GM19328 (cell line): ENCODE measurements at regions not wholly inside any gene's neighbourhood (a gene's known extent, or its start where the extent isn't known, plus 50 kb on each side); places are given as distances from the start of the nearest gene placed in this dataset.

Source experiments
- ATAC-seq: cut with Tn5 transposase; IDR thresholded peaks from one replicate; pipeline ENCODE4 v1.9.1; 2021; ENCODE audit warnings: mild to moderate bottlenecking, moderate library complexity; ENCODE audit not compliant: unreplicated experiment

- no peak for ATAC-seq
Measured at GRCh38 chr3:99016452-99016851, 115.0 kb upstream of the DCBLD2 start.

- no peak for ATAC-seq
Measured at GRCh38 chr3:99013777-99014315, 112.4 kb upstream of the DCBLD2 start.

GRCh38 chr3:99013077-99013476, 111.6 kb upstream of the DCBLD2 start:
- ATAC-seq = no peak

- ATAC-seq = peak; percentile 85
Measured at GRCh38 chr3:99012051-99012450, 110.6 kb upstream of the DCBLD2 start.

GRCh38 chr3:99009851-99010250, 108.4 kb upstream of the DCBLD2 start:
- no peak for ATAC-seq

GRCh38 chr3:99006686-99007085, 105.2 kb upstream of the DCBLD2 start:
- ATAC-seq = no peak

- ATAC-seq = no peak
Measured at GRCh38 chr3:98999675-99000074, 98.2 kb upstream of the DCBLD2 start.

- ATAC-seq = no peak
Measured at GRCh38 chr3:98994128-98994762, 92.8 kb upstream of the DCBLD2 start.

GRCh38 chr3:98991393-98991792, 89.9 kb upstream of the DCBLD2 start:
- no peak for ATAC-seq

- no peak for ATAC-seq
Measured at GRCh38 chr3:98990657-98991056, 89.2 kb upstream of the DCBLD2 start.

- ATAC-seq = no peak
Measured at GRCh38 chr3:98986073-98986472, 84.6 kb upstream of the DCBLD2 start.

- no peak for ATAC-seq
Measured at GRCh38 chr3:98985431-98985830, 83.9 kb upstream of the DCBLD2 start.

GRCh38 chr3:98984024-98984423, 82.5 kb upstream of the DCBLD2 start:
- ATAC-seq = no peak

GRCh38 chr3:98982351-98982750, 80.9 kb upstream of the DCBLD2 start:
- no peak for ATAC-seq

GRCh38 chr3:98980915-98981596, 79.6 kb upstream of the DCBLD2 start:
- ATAC-seq = peak; percentile 90

- no peak for ATAC-seq
Measured at GRCh38 chr3:98979296-98979695, 77.8 kb upstream of the DCBLD2 start.

GRCh38 chr3:98978068-98978811, 76.7 kb upstream of the DCBLD2 start:
- ATAC-seq = no peak

- no peak for ATAC-seq
Measured at GRCh38 chr3:98977520-98977919, 76.0 kb upstream of the DCBLD2 start.

- no peak for ATAC-seq
Measured at GRCh38 chr3:98974442-98974841, 72.9 kb upstream of the DCBLD2 start.

GRCh38 chr3:98972720-98973119, 71.2 kb upstream of the DCBLD2 start:
- ATAC-seq = no peak

GRCh38 chr3:98972155-98972554, 70.7 kb upstream of the DCBLD2 start:
- no peak for ATAC-seq

- ATAC-seq = no peak
Measured at GRCh38 chr3:98971169-98971681, 69.7 kb upstream of the DCBLD2 start.
